Occipital lobe (tissue), 1 donor: ENCODE measurements at regions not wholly inside any gene's neighbourhood (a gene's known extent, or its start where the extent isn't known, plus 50 kb on each side); places are given as distances from the start of the nearest gene placed in this dataset.
"Not testable (repeated sequence)": the region's sequence is repeated elsewhere in the genome, so short reads cannot be mapped to it uniquely, and the experiment has no call there.

Experiments
- DNase-seq: peaks from one replicate; lab custom pipeline; 2025; lab: John Stamatoyannopoulos, UW

- no peak for DNase-seq
These were observed 58.8 kb downstream of the PPP4R3C start for GRCh38 chrX:27404366-27404765.

GRCh38 chrX:27399146-27399456, 64.0 kb downstream of the PPP4R3C start:
- no peak for DNase-seq

- DNase-seq: no peak
These were observed 71.5 kb downstream of the PPP4R3C start for GRCh38 chrX:27391623-27392022.

- no peak for DNase-seq
These were observed 81.7 kb downstream of the PPP4R3C start for GRCh38 chrX:27381419-27381818.

GRCh38 chrX:27380163-27380845, 82.8 kb downstream of the PPP4R3C start:
- DNase-seq: no peak

GRCh38 chrX:27354021-27354420, 109.1 kb downstream of the PPP4R3C start:
- DNase-seq: no peak

- no peak for DNase-seq
These were observed 112.7 kb downstream of the PPP4R3C start for GRCh38 chrX:27350476-27350875.

GRCh38 chrX:27336466-27337091, 126.6 kb downstream of the PPP4R3C start:
- no peak for DNase-seq

- DNase-seq: no peak
These were observed 141.5 kb downstream of the PPP4R3C start for GRCh38 chrX:27321632-27322031.

- no peak for DNase-seq
These were observed 153.7 kb downstream of the PPP4R3C start for GRCh38 chrX:27309406-27309805.

- DNase-seq: no peak
These were observed 155.6 kb downstream of the PPP4R3C start for GRCh38 chrX:27307546-27307945.

- not testable (repeated sequence) for DNase-seq
These were observed 170.6 kb downstream of the PPP4R3C start for GRCh38 chrX:27292552-27292951.

- no peak for DNase-seq
These were observed 186.4 kb downstream of the PPP4R3C start for GRCh38 chrX:27276751-27277150.

- DNase-seq: no peak
These were observed 208.5 kb downstream of the PPP4R3C start for GRCh38 chrX:27254656-27255055.

GRCh38 chrX:27251369-27251768, 211.8 kb downstream of the PPP4R3C start:
- no peak for DNase-seq

- no peak for DNase-seq
These were observed 220.6 kb downstream of the PPP4R3C start for GRCh38 chrX:27242581-27242980.

GRCh38 chrX:27241981-27242380, 221.2 kb downstream of the PPP4R3C start:
- DNase-seq: no peak

- DNase-seq: not testable (repeated sequence)
These were observed 223.1 kb downstream of the PPP4R3C start for GRCh38 chrX:27240042-27240441.

- no peak for DNase-seq
These were observed 226.5 kb downstream of the PPP4R3C start for GRCh38 chrX:27236681-27237080.

- no peak for DNase-seq
These were observed 233.4 kb downstream of the PPP4R3C start for GRCh38 chrX:27229721-27230120.

GRCh38 chrX:27222661-27223060, 240.5 kb downstream of the PPP4R3C start:
- no peak for DNase-seq

- peak; percentile 1 for DNase-seq
These were observed 276.5 kb downstream of the PPP4R3C start for GRCh38 chrX:27186671-27187070.

GRCh38 chrX:27163236-27163635, 299.9 kb downstream of the PPP4R3C start:
- DNase-seq: no peak

GRCh38 chrX:27162496-27162895, 300.6 kb downstream of the PPP4R3C start:
- no peak for DNase-seq
